GM03348 (cell line): ENCODE measurements at regions not wholly inside any gene's neighbourhood (a gene's known extent, or its start where the extent isn't known, plus 50 kb on each side); places are given as distances from the start of the nearest gene placed in this dataset.

Experiments used
- DNase-seq: peaks from one replicate; pipeline ENCODE4 v3.0.0; 2012; ENCODE audit warnings: low spot score

DNA sequence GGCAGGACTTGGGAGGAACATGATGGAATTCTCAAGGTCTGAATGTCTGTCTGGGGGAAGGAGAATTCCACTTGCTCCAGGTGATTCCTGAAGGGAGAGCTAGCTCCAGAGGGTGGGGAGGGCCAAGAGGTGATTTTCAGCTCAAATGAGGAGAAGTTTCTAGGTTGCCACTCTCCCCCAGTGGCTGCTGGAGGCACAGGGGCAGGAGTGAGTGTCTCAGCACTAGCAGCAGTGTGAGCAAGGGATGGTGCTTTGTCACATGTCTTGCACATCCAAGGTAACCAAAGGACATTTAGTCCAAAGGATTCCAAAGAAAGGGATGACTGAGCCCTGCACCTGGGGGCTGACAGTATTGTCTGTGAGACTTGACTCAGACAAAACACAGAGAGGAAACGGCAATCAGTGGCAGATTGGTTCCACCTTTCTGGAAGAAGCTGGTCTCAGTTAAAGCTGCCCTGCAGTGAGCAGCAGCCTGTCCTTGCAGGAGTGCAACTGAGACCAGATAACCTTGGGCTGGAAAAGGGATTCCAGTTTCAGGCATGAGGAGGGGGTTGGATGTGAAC lies 51.2 kb upstream of the PCBD1 start:
- DNase-seq: no peak

DNA sequence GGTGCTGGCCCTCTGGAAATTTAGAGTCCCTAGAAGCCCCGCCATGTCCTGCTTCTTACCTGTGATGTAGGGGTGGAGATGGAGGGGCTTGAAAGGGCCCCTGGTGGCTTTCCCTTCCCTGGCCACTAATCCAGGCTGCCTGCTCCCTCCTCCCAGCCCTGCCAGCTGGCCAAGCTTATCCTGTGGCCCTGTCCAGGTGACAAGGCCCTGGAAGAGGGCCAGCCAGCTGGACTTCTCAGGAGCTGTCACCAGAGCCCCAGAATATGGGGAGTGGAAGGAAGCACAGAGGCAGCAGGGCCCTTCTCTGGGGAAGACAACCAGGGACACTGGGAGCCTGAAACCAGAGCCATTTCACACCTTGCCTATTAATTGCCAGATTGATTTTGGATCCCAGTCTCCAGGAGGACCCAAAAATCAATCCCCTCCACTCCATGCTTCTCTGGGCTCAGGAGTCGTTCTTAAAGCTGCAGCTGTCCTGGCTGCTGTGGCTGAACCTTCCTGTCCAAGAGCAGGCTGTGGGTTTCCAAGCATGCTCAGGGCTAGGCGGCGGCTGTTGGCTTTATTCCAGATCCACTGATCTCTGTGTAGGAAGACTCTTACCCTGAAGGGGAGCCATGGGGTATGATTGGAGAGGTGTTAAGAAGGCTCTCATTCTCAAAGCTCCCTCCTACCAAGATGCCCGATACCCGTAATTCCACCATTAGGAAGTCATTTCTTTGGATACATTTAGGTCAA lies 52.6 kb upstream of the PCBD1 start:
- no peak for DNase-seq

DNA sequence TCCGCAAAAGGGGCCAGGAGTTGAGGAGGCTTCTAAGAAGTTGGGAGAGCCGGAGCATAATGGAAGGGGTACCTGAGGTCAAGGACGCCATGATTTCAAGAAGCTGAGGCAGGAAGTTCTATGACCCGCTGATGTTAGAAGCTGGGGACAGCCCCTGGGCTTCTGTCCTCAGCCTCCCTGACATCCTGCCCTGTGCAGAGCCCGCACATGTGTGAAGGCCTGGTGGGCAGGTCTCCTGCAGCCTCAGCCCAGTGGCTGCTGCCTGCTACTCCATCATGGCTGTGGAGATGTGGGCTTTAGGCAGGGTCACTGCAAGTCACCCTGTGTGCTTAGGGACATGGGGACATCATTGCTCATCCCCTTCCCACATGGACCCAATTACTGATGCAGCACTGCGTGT lies 53.8 kb upstream of the PCBD1 start:
- DNase-seq: no peak

DNA sequence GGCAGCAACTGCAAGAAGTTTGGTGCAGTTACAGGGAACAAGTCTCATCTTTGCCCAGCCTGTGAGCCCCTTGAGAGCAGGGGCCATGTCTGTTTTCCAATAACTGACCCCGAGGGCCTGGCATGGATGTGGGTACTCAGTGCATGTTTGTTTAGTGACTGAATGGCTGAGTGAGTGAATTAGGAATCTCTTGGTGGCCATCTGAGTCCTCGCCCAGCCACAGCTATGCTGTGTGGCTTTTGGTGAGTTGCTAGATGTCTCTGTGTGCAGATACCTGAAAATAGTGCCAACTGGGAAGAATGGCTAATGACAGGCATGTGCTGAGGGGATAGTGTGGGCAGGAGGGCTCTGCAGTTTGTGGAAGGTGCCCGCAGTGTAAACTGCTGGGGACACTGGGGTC lies 54.4 kb upstream of the PCBD1 start:
- no peak for DNase-seq

DNA sequence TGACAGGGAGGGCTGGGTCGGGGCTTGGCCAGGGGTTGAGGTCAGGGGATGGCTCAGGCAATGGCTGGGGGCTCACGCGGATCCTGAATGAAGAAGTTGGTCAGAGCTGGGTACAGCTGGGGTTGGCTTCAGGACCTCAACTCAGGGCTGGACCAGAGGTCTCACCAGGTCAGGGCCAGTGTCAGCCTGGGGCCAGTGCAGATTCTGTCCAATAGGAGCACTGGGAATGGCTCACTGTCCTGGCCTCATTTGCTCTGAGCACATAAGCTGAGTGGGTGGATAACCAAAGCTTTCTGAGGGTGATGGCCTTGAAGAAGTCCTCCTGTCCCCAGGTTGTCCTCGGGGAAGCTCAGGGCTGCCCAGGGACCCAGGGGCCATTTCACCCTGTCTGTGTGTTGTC lies 54.9 kb upstream of the PCBD1 start:
- DNase-seq: no peak

DNA sequence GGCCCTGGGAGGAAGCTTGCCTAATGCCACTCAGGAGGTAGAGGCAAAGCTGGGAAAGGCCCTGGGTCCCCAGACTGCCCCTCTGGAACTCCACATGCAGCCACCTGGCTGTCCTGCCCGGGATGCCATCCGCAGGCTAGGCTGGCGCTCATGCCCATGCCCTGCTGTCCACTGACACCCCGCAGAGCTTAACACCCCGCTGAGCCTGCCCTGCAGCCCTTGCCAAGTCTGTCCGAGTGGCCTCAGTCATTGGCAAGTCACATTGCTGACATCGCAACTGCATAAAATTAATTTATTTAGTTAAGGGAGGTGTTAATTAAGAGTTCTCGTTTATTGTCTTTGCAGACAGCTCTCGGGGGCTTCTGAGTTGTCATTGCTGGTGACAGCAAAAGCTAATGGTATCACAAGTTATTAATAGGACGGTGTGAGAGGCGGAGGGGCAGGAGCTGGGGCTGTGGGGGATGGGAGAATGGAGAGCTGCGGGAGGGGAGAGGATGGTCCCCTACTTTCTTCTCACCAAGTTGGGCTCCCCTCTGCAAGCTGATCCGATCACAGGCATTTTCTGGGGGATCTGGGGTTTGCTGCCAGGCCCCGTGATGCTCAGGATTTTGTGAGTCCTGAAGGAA lies 55.6 kb upstream of the PCBD1 start:
- no peak for DNase-seq

DNA sequence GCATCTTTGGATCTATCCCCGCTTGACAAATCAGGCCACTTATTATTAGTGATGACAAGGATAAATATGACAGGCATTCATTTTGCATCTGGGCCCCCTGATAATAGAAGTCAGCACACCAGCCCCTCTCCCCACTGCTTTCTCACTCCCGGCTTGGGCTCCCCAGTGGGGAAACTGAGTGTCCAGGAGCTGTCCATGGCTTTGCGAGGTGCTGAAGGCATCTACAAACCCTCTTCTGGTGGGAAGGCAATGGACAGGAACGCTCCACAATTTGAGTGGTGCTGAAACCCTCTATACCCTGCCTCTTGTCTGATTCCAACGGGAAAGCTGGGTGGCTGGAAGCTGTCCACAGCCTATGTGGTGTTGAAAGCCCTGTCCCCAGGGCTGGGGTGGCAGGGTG lies 61.7 kb upstream of the PCBD1 start:
- DNase-seq: no peak

DNA sequence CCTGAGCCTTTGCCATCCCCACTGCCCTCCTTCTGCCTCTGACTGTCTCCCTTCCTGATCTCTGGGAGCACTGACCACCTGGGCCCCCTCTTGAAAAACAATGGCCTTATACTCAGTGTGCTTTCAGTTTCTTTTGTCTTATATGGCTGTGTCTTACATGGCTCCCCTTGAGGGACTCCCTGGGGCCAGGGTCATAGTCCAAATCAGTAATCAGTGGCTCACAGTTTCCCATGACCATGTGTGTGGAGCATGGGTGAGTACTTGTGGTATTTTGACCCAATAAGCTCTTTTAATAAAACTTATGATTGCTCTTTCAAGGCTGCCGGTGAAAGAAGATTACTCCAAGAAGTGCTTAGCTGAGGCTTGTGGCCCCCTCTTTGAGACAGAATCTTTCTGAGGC lies 62.4 kb upstream of the PCBD1 start:
- DNase-seq: no peak

DNA sequence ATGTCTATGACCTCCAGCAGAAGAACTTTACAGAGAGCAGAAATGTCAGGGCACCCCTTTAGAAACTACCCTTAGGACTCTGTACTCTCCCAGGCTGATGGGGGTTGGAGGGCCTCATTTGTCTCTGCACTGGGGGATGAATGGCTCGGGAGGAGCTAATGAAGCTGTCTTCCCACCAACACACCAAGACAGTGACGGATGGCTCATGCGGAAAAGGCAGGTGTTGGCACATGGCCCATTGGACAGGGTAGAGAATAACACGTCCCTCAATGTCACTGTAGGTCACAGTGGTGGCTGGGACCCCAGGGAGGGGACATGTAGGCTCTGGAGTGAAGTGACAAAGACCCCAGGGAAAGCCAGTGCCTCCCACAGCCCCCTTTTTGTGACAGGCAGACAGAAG lies 64.0 kb upstream of the PCBD1 start:
- no peak for DNase-seq

DNA sequence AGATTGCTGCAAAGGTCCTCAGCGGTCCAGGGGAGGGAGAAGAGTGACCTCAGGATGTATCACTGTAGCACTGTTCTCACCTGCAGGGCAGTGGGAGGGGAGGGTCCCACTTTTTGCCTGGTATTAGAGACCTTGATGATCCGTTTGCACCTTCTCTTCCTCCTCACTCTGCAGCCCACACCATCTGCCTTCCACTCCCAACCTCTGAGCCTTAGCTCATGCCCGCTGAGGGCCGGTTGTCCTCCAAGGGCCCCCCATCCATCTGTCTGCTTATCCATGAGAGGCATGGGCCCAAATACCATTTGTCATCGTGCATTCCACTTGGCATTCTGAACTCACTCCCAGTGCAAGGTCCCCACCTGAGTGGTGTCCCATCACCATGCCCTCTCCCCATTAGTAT lies 64.6 kb upstream of the PCBD1 start:
- DNase-seq: no peak

DNA sequence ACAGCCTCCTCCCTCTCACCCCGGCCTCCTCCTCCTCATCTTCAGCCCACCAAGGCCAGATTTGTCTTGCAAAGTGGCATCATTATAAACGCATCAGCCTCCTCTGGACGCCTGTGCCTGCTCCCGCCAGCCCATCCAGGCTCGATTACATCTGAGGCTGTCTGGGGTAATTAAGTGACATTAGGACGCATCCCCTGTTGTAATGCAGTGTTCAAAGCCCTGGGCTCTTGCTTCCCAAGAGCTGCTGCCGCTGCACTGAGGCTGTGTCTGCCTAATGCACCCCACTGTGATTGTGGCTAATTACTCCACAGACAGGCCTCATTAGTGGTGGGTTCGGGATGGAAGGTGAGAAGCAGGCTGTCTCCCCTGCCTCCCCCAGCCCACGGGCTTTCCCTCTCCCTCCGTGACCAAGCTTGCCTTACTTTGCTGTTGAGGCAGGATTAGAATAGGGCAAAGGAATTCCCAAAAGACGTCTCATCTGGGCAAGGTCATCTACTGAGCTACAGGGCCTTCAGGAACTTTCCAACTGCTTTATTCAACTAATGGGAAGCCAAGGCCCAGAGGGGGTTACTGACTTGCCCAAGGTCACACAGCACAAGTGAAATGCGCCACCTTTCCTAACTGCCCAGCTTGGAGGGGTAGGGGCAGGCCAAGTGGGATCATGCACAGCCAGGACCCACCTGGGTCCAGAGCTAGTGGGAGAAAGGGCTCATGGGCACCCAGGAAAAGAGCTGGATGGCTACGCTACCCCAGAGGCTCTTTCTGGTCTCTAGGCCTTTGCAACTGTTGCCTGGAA lies 66.2 kb upstream of the PCBD1 start:
- DNase-seq: no peak

DNA sequence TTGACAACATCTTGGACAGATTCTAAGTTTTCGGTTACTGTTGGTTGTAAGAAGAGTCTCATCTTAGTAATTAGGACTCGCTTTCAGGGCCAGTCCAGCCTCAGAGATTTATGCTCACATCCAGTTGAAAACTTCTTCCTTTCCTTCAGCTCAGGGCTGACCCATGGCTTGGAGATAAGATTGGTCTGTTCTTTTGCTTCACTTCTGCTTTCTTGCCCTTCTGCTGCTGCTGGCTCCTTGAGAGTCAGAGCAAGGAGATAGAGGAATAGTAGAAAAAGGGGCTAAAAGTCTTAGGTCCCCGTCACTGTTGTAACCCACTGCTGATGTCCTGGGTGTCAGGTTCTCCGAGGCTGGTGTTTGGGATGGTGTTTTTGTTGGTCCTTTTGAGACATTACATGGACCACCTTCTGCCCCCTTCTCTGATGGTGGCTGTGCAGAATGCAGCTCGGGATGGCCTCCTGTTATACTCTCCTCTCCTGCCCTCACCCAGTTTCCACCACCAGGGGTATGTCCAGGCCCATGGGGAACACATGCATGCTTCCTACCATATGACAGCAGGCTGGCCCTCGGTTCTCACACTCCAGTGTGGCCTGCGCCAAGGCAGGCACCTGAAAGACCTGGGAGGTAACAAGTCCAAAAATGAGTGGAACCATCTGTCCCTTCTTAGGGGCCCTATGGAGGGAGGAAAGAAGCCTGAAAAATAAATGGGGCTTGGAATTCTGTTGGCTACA lies 67.8 kb upstream of the PCBD1 start:
- DNase-seq: no peak

DNA sequence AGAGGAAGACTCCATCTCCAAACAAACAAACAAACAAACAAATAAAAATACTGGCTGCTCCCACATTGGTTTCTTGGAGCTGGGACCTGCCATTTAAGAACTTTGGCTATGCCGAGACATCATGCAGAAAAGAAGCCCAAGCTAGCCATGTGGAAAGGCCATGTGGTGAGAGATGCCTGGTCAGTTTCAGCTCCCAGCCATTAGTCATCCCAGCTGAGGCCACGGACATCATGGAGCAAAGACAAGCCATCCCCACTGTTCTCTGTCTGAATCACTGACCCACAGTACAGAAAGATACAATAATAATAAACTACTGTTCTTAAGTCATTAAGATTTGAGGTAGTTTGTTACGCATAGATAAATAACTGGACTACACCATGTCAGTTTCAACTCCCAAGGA lies 70.0 kb upstream of the PCBD1 start:
- DNase-seq: no peak

DNA sequence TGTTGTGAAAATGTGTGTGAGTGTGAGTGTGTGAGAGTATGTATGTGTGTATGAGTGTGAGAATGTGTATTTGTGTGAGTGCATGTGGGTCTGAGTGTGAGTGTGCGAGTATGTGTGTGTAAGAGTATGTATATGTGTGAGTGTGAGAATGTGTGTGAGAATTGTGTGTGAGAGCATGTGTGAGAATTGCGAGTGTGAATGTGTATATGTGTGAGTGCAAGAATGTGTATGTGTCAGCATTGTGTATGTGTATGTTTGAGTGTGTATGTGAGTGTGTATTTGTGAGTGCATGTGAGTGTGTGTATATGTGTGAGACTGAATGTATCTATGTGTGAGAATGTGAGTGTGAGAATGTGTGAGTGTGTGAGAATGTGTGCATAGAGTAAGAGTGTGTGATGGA lies 72.0 kb upstream of the PCBD1 start:
- no peak for DNase-seq

DNA sequence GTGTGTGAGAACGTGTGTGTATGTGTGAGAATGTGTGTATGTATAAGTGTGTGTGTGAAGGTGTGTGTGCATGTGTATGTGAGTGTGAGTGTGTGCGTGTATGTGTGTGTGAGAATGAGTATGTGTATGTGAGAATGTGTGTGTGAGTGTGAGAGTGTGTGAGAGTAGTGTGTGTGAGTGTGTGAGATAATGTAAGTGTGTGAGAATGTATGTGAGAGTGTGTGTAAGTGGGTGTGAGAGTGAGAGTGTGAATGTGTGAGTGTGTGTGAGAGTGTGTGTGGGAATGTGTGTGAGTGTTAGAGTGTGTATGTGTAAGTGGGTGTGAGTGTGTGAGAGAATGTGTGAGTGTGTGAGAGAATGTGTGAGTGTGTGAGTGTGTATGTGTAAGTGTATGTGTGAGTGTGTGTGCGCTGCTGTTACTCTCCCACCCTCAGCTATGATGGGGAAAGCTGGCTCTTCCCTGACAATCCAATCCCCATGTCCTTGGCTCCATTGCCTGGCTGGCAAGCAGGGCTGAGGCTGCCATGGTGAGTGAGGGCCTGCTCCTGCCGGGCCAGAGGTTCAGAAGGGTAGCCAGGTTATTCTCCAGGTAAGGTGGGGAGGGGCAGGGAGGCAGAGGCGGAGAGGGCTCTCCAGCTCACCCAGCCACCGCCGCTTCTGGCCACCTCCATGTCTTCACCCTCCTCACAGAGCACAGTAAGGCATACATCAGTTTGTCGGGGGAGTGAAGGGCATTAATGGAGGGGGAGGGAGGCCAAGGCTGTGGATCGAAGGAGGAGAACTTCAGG lies 72.6 kb upstream of the PCBD1 start:
- DNase-seq: no peak

DNA sequence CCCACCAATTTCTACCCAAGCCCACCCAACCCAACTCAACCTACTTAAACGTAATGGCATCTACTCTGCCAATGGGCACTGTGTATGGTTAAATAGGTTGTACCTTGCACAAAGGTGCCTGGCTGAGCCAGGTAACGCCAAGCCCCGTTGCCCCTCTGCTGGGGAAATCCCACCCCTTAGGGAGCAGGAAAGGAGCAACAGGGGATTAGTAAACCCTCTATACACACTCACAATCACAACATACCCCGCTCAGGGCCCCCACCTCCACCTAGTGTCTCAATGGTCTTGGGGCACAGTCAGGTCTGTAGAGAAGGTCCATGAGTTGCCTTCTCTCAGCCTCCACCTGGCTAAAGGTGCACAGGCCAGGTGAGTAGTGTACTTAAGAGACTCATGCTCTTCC lies 74.3 kb upstream of the PCBD1 start:
- no peak for DNase-seq

DNA sequence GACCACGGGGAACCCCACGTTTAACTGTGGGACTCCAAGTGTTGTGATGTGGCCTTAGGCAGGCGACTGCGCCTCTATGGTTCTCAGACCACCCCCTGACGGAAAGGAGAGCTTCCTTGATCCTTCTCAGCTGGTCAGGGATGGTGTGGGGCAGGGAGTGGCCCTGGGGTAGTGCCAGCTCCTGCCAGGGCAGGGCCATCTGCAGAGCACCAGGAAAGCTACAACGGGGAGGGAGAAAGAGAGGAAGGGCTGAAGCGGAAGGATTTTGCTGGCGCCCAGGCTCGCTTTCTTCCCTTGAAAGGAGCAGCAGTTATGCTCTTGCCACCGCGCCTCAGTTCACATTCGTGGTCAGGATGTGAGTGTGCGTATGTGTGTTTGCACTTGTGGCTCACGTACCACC lies 74.9 kb upstream of the PCBD1 start:
- DNase-seq: no peak

DNA sequence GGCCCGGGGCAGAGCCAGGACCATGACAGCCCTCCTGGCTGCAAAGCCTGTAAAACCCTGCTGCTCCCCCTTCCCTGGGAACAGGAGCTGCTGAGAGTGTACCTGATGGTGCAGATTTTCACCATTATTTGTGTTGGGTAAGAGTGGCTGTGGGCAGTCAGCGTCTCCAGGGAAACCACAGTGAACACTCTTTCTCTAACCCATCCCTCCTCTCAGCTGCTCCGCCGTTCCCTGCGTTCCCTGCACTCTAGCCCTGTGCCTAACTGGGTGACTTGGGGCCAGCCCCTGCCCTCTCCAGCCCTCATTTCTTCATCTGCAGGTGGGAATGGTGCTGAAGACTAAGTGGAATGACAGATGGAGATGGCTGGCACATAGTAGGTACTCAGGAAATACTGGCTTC lies 75.9 kb upstream of the PCBD1 start:
- DNase-seq: no peak

DNA sequence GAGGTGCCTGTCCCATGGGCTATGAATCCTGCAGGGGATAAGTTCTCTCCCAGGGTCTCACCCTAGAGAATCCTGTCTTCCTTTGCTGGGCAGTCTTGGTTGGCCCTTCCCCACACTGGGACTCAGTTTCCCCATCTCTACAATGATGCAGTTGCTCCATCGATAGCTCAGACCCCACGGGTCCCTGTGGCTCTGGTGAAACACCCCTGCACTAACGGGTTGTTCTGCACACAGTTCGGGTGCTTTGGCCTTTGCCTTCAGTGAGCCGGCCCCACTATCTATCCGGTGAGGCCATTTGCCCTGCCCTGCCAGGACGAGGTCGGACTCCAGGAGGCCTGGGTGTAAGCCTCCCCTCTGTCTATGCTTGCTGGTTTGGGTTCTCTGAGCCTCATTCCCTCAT lies 76.5 kb upstream of the PCBD1 start:
- DNase-seq: no peak

DNA sequence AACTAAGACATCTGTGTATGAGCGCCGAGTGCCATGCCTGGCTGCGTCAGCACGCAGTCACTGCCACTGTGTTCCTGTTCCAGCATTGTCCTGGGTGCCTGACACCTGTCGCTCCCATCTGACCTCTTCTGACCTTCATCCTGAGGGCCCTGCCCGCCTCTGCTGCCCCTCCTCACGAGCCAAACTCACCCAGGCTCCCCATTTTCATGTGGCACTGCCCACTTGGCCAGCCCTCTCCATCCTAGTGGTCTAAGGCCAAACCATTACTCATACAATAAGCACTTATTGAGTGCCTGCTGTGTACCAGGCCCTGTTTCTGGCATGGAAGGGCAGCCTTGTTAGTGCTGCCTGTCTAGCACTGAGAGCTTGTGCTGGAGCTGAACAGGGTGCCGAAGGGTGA lies 77.2 kb upstream of the PCBD1 start:
- no peak for DNase-seq
